HG03520 (cell line): ENCODE measurements at regions not wholly inside any gene's neighbourhood (a gene's known extent, or its start where the extent isn't known, plus 50 kb on each side); places are given as distances from the start of the nearest gene placed in this dataset.
"Not testable (repeated sequence)": the region's sequence is repeated elsewhere in the genome, so short reads cannot be mapped to it uniquely, and the experiment has no call there.

Experiments used
- ATAC-seq: cut with Tn5 transposase; IDR thresholded peaks from one replicate; pipeline ENCODE4 v1.9.1; 2021; ENCODE audit warnings: mild to moderate bottlenecking, moderate library complexity; ENCODE audit not compliant: unreplicated experiment

GRCh38 chr4:112708772-112709171 is 71.8 kb downstream of the LARP7 start:
- no peak for ATAC-seq

GRCh38 chr4:112714922-112715901 is 78.3 kb downstream of the LARP7 start:
- ATAC-seq, result no peak

GRCh38 chr4:112717856-112718255 is 80.9 kb downstream of the LARP7 start:
- no peak for ATAC-seq

- no peak for ATAC-seq
Measured at GRCh38 chr4:112721627-112722026, 84.7 kb downstream of the LARP7 start.

- no peak for ATAC-seq
Measured at GRCh38 chr4:112726041-112726440, 89.1 kb downstream of the LARP7 start.

GRCh38 chr4:112727728-112728127 is 90.8 kb downstream of the LARP7 start:
- not testable (repeated sequence) for ATAC-seq

- ATAC-seq, result no peak
Measured at GRCh38 chr4:112731715-112732114, 94.8 kb downstream of the LARP7 start.

- ATAC-seq, result no peak
Measured at GRCh38 chr4:112732142-112732541, 95.2 kb downstream of the LARP7 start.

GRCh38 chr4:112735474-112735951 is 98.6 kb downstream of the LARP7 start:
- peak; percentile 66 for ATAC-seq

- ATAC-seq, result peak; percentile 45
Measured at GRCh38 chr4:112736718-112737135, 99.8 kb downstream of the LARP7 start.

- ATAC-seq, result no peak
Measured at GRCh38 chr4:112739442-112739841, 102.5 kb downstream of the LARP7 start.

- no peak for ATAC-seq
Measured at GRCh38 chr4:112747036-112747435, 110.1 kb downstream of the LARP7 start.

- no peak for ATAC-seq
Measured at GRCh38 chr4:112748352-112748878, 111.5 kb downstream of the LARP7 start.

GRCh38 chr4:112750749-112751148 is 113.8 kb downstream of the LARP7 start:
- ATAC-seq, result not testable (repeated sequence)

GRCh38 chr4:112751447-112751846 is 114.5 kb downstream of the LARP7 start:
- no peak for ATAC-seq

GRCh38 chr4:112752061-112752460 is 115.1 kb downstream of the LARP7 start:
- ATAC-seq, result no peak

GRCh38 chr4:112752510-112752909 is 115.6 kb downstream of the LARP7 start:
- no peak for ATAC-seq

- no peak for ATAC-seq
Measured at GRCh38 chr4:112753333-112753732, 116.4 kb downstream of the LARP7 start.

- no peak for ATAC-seq
Measured at GRCh38 chr4:112759313-112759712, 122.4 kb downstream of the LARP7 start.

GRCh38 chr4:112765317-112765974 is 128.5 kb downstream of the LARP7 start:
- no peak for ATAC-seq

- ATAC-seq, result no peak
Measured at GRCh38 chr4:112766422-112766821, 129.5 kb downstream of the LARP7 start.

- no peak for ATAC-seq
Measured at GRCh38 chr4:112767386-112767785, 130.4 kb downstream of the LARP7 start.
